Activated CD8-positive, alpha-beta T cell treated with anti-CD3 and anti-CD28 coated beads, Interleukin-2, amount 10 ng/mL, durations not matched to agents 7 days and 5 days (primary cell): ENCODE measurements at regions not wholly inside any gene's neighbourhood (a gene's known extent, or its start where the extent isn't known, plus 50 kb on each side); places are given as distances from the start of the nearest gene placed in this dataset.

Experiments
- ATAC-seq: fragments of 150-1000 bp; cut with Tn5 transposase; one replicate; pipeline ENCODE4 v1.10.0; 2021; ENCODE audit warnings: moderate library complexity
- CTCF ChIA-PET: fragments of 350-600 bp; sonication (Branson Sonifier 250); formaldehyde crosslinking; loops from one replicate; lab custom pipeline; 2021; ENCODE audit warnings: antibody characterized with exemption; lab: Charles Lee
- POLR2A ChIA-PET: fragments of 350-600 bp; sonication (Branson Sonifier 250); formaldehyde crosslinking; loops from one replicate; lab custom pipeline; 2021; ENCODE audit warnings: antibody characterized with exemption; lab: Charles Lee
- DNase-seq: peaks from one replicate; pipeline ENCODE4 v3.0.0-alpha.2; 2020
- H3K27ac Mint-ChIP-seq: one replicate; pipeline ENCODE4 v1.8.0; 2021; ENCODE audit warnings: mild to moderate bottlenecking, mixed read lengths
- H3K27me3 Mint-ChIP-seq: one replicate; pipeline ENCODE4 v1.8.0; 2021; ENCODE audit warnings: low read depth, mixed read lengths
- H3K36me3 Mint-ChIP-seq: one replicate; pipeline ENCODE4 v1.8.0; 2021; ENCODE audit warnings: low read depth, mixed read lengths
- H3K4me1 Mint-ChIP-seq: one replicate; pipeline ENCODE4 v1.8.0; 2021; ENCODE audit warnings: low read depth, mixed read lengths
- H3K4me3 Mint-ChIP-seq: one replicate; pipeline ENCODE4 v1.8.0; 2021; ENCODE audit warnings: mild to moderate bottlenecking, mixed read lengths
- H3K9me3 Mint-ChIP-seq: one replicate; pipeline ENCODE4 v1.8.0; 2022; ENCODE audit warnings: mixed read lengths; ENCODE audit not compliant: insufficient read depth

- H3K27ac Mint-ChIP-seq = no peak overlapping the region
- no peaks in the 10 kb centered on the region for H3K4me1 Mint-ChIP-seq
- H3K9me3 Mint-ChIP-seq = no peaks in the 10 kb centered on the region
- no peaks in the 10 kb centered on the region for H3K27me3 Mint-ChIP-seq
- CTCF ChIA-PET = no interaction called here
- no peaks in the 10 kb centered on the region for H3K36me3 Mint-ChIP-seq
- POLR2A ChIA-PET = no interaction called here
- no peak overlapping the region for H3K4me3 Mint-ChIP-seq
- ATAC-seq (no peak), DNase-seq (no peak)
Observed at GRCh38 chr2:104758199-104758620, 95.7 kb upstream of the POU3F3 start.

GRCh38 chr2:104762031-104762430 is 91.9 kb upstream of the POU3F3 start:
- H3K36me3 Mint-ChIP-seq = no peaks in the 10 kb centered on the region
- H3K9me3 Mint-ChIP-seq = no peaks in the 10 kb centered on the region
- ChIA-PET CTCF (no interaction called here), POLR2A (no interaction called here)
- no peak overlapping the region for H3K4me3 Mint-ChIP-seq
- no peaks in the 10 kb centered on the region for H3K4me1 Mint-ChIP-seq
- no peak overlapping the region for H3K27ac Mint-ChIP-seq
- ATAC-seq = no peak
- H3K27me3 Mint-ChIP-seq = no peaks in the 10 kb centered on the region
- no peak for DNase-seq

- no peak for DNase-seq
- Mint-ChIP-seq H3K4me3 (no peak overlapping the region), H3K36me3 (no peaks in the 10 kb centered on the region), H3K4me1 (no peaks in the 10 kb centered on the region), H3K27ac (no peak overlapping the region), H3K9me3 (no peaks in the 10 kb centered on the region), H3K27me3 (no peaks in the 10 kb centered on the region)
- POLR2A ChIA-PET = no interaction called here
- CTCF ChIA-PET = no interaction called here
- ATAC-seq = no peak
Observed at GRCh38 chr2:104766683-104767082, 87.2 kb upstream of the POU3F3 start.

- Mint-ChIP-seq H3K4me3 (no peak overlapping the region), H3K27ac (no peak overlapping the region), H3K4me1 (no peaks in the 10 kb centered on the region), H3K9me3 (no peaks in the 10 kb centered on the region), H3K27me3 (no peaks in the 10 kb centered on the region), H3K36me3 (no peaks in the 10 kb centered on the region)
- CTCF ChIA-PET = no interaction called here
- ATAC-seq (no peak), DNase-seq (no peak)
- POLR2A ChIA-PET = no interaction called here
Observed at GRCh38 chr2:104768694-104769093, 85.2 kb upstream of the POU3F3 start.

GRCh38 chr2:104769096-104769495 is 84.8 kb upstream of the POU3F3 start:
- no peak overlapping the region for H3K4me3 Mint-ChIP-seq
- H3K36me3 Mint-ChIP-seq = no peaks in the 10 kb centered on the region
- H3K27me3 Mint-ChIP-seq = no peaks in the 10 kb centered on the region
- no peak overlapping the region for H3K27ac Mint-ChIP-seq
- ATAC-seq (no peak), DNase-seq (no peak)
- ChIA-PET CTCF (no interaction called here), POLR2A (no interaction called here)
- H3K9me3 Mint-ChIP-seq = no peaks in the 10 kb centered on the region
- H3K4me1 Mint-ChIP-seq = no peaks in the 10 kb centered on the region

GRCh38 chr2:104772996-104773395 is 80.9 kb upstream of the POU3F3 start:
- Mint-ChIP-seq H3K36me3 (no peaks in the 10 kb centered on the region), H3K4me1 (no peaks in the 10 kb centered on the region), H3K27ac (no peak overlapping the region), H3K9me3 (no peaks in the 10 kb centered on the region), H3K27me3 (no peaks in the 10 kb centered on the region), H3K4me3 (no peak overlapping the region)
- ChIA-PET POLR2A (no interaction called here), CTCF (no interaction called here)
- ATAC-seq (no peak), DNase-seq (no peak)

GRCh38 chr2:104774631-104775030 is 79.3 kb upstream of the POU3F3 start:
- H3K27ac Mint-ChIP-seq = no peak overlapping the region
- H3K27me3 Mint-ChIP-seq = no peaks in the 10 kb centered on the region
- ChIA-PET CTCF (no interaction called here), POLR2A (no interaction called here)
- no peaks in the 10 kb centered on the region for H3K36me3 Mint-ChIP-seq
- no peaks in the 10 kb centered on the region for H3K4me1 Mint-ChIP-seq
- DNase-seq (no peak), ATAC-seq (no peak)
- no peak overlapping the region for H3K4me3 Mint-ChIP-seq
- H3K9me3 Mint-ChIP-seq = no peaks in the 10 kb centered on the region

- peaks cover 4% of the 10 kb centered on the region for H3K4me1 Mint-ChIP-seq
- H3K27ac Mint-ChIP-seq = no peak overlapping the region
- ChIA-PET POLR2A (no interaction called here), CTCF (no interaction called here)
- H3K9me3 Mint-ChIP-seq = no peaks in the 10 kb centered on the region
- H3K36me3 Mint-ChIP-seq = no peaks in the 10 kb centered on the region
- DNase-seq = no peak
- H3K27me3 Mint-ChIP-seq = no peaks in the 10 kb centered on the region
- no peak overlapping the region for H3K4me3 Mint-ChIP-seq
- ATAC-seq = no peak
Observed at GRCh38 chr2:104777721-104778120, 76.2 kb upstream of the POU3F3 start.

- H3K27me3 Mint-ChIP-seq = peaks cover 1% of the 10 kb centered on the region
- H3K36me3 Mint-ChIP-seq = no peaks in the 10 kb centered on the region
- H3K4me1 Mint-ChIP-seq = peaks cover 4% of the 10 kb centered on the region
- H3K4me3 Mint-ChIP-seq = no peak overlapping the region
- ATAC-seq (no peak), DNase-seq (no peak)
- no peak overlapping the region for H3K27ac Mint-ChIP-seq
- no peaks in the 10 kb centered on the region for H3K9me3 Mint-ChIP-seq
- ChIA-PET POLR2A (no interaction called here), CTCF (no interaction called here)
Observed at GRCh38 chr2:104781151-104781550, 72.8 kb upstream of the POU3F3 start.

- POLR2A ChIA-PET = no interaction called here
- Mint-ChIP-seq H3K27me3 (peaks cover 2% of the 10 kb centered on the region), H3K4me1 (peaks cover 4% of the 10 kb centered on the region), H3K36me3 (no peaks in the 10 kb centered on the region), H3K9me3 (no peaks in the 10 kb centered on the region), H3K4me3 (no peak overlapping the region), H3K27ac (no peak overlapping the region)
- ATAC-seq (no peak), DNase-seq (no peak)
- CTCF ChIA-PET = no interaction called here
Observed at GRCh38 chr2:104784264-104784663, 69.7 kb upstream of the POU3F3 start.

GRCh38 chr2:104786204-104786603 is 67.7 kb upstream of the POU3F3 start:
- H3K27me3 Mint-ChIP-seq = peaks cover 2% of the 10 kb centered on the region
- H3K4me3 Mint-ChIP-seq = no peak overlapping the region
- H3K27ac Mint-ChIP-seq = no peak overlapping the region
- no peaks in the 10 kb centered on the region for H3K4me1 Mint-ChIP-seq
- no peaks in the 10 kb centered on the region for H3K9me3 Mint-ChIP-seq
- H3K36me3 Mint-ChIP-seq = no peaks in the 10 kb centered on the region
- ChIA-PET POLR2A (no interaction called here), CTCF (no interaction called here)
- ATAC-seq (no peak), DNase-seq (no peak)

GRCh38 chr2:104786821-104787220 is 67.1 kb upstream of the POU3F3 start:
- DNase-seq = no peak
- ChIA-PET POLR2A (no interaction called here), CTCF (no interaction called here)
- Mint-ChIP-seq H3K9me3 (no peaks in the 10 kb centered on the region), H3K4me1 (no peaks in the 10 kb centered on the region), H3K27me3 (peaks cover 2% of the 10 kb centered on the region), H3K36me3 (no peaks in the 10 kb centered on the region), H3K4me3 (no peak overlapping the region), H3K27ac (no peak overlapping the region)
- no peak for ATAC-seq

- ChIA-PET POLR2A (no interaction called here), CTCF (no interaction called here)
- Mint-ChIP-seq H3K4me3 (no peak overlapping the region), H3K4me1 (no peaks in the 10 kb centered on the region), H3K9me3 (no peaks in the 10 kb centered on the region), H3K36me3 (no peaks in the 10 kb centered on the region), H3K27me3 (peaks cover 2% of the 10 kb centered on the region), H3K27ac (no peak overlapping the region)
- DNase-seq = no peak
- no peak for ATAC-seq
Observed at GRCh38 chr2:104787298-104788065, 66.4 kb upstream of the POU3F3 start.
